CD4-positive, alpha-beta T cell (primary cell): ENCODE measurements at regions not wholly inside any gene's neighbourhood (a gene's known extent, or its start where the extent isn't known, plus 50 kb on each side); places are given as distances from the start of the nearest gene placed in this dataset.

Source experiments
- ATAC-seq: fragments of 200-7000 bp; cut with Tn5 transposase; one replicate; pipeline ENCODE4 v1.10.0; 2022; ENCODE audit warnings: mild to moderate bottlenecking; ENCODE audit not compliant: poor library complexity
- CTCF ChIA-PET: fragments of 350-600 bp; sonication (Branson Sonifier 250); formaldehyde crosslinking; loops from one replicate; lab custom pipeline; 2021; ENCODE audit warnings: antibody characterized with exemption, inconsistent platforms; lab: Charles Lee
- POLR2A ChIA-PET: fragments of 350-600 bp; sonication (Branson Sonifier 250); formaldehyde crosslinking; loops from one replicate; lab custom pipeline; 2021; ENCODE audit warnings: antibody characterized with exemption, inconsistent platforms; lab: Charles Lee
- DNase-seq, 14 experiments: peaks; one replicate each; pipeline ENCODE4 v3.0.0-alpha.2; 2013 to 2020; ENCODE audit warnings: mixed read lengths in 2 of 14
- H3K27ac ChIP-seq, 2 donors: one replicate each; pipeline versions ENCODE4 v1.5.1 to v1.7.0; 2013; ENCODE audit warnings: low read length in 2 of 2, low read depth in 1 of 2, mild to moderate bottlenecking in 1 of 2
- H3K27me3 ChIP-seq, 2 experiments: 1 replicate in 1 of 2; 2 replicates in 1 of 2; pipeline versions ENCODE4 v1.6.1 to v1.7.0; 2013; ENCODE audit warnings: low read length in 2 of 2, control low read depth in 1 of 2, mild to moderate bottlenecking in 1 of 2, moderate library complexity in 1 of 2; ENCODE audit not compliant: insufficient read depth in 2 of 2, control insufficient read depth in 1 of 2
- H3K36me3 ChIP-seq: one replicate; pipeline ENCODE4 v1.6.1; 2013; ENCODE audit warnings: low read length, control low read depth; ENCODE audit not compliant: insufficient read depth
- H3K4me1 ChIP-seq: one replicate; pipeline ENCODE4 v1.6.1; 2013; ENCODE audit warnings: low read length, control low read depth; ENCODE audit not compliant: insufficient read depth
- H3K4me3 ChIP-seq: one replicate; pipeline ENCODE4 v1.5.1; 2013; ENCODE audit warnings: mild to moderate bottlenecking, low read length, moderate library complexity
- H3K9me3 ChIP-seq, 2 experiments: 1 replicate in 1 of 2; 2 replicates in 1 of 2; pipeline versions ENCODE4 v1.6.1 to v1.7.0; 2013; ENCODE audit warnings: low read length in 2 of 2, mild to moderate bottlenecking in 2 of 2, control low read depth in 1 of 2, moderate library complexity in 1 of 2; ENCODE audit not compliant: control insufficient read depth in 1 of 2, insufficient read depth in 1 of 2
- H3K27ac Mint-ChIP-seq: one replicate; pipeline ENCODE4 v1.8.0; 2020; ENCODE audit warnings: mixed read lengths
- H3K27me3 Mint-ChIP-seq: one replicate; pipeline ENCODE4 v1.8.0; 2021; ENCODE audit warnings: mixed read lengths
- H3K36me3 Mint-ChIP-seq: one replicate; pipeline ENCODE4 v1.8.0; 2021; ENCODE audit warnings: low read depth, mixed read lengths
- H3K4me1 Mint-ChIP-seq: one replicate; pipeline ENCODE4 v1.8.0; 2021; ENCODE audit warnings: low read depth, mixed read lengths
- H3K4me3 Mint-ChIP-seq: one replicate; pipeline ENCODE4 v1.8.0; 2020; ENCODE audit warnings: mild to moderate bottlenecking, mixed read lengths
- H3K9me3 Mint-ChIP-seq: one replicate; pipeline ENCODE4 v1.8.0; 2020; ENCODE audit warnings: mixed read lengths
- CTCF ChIP-seq: fragments of 200-600 bp; IDR thresholded peaks from one replicate; pipeline ENCODE4 v1.8.0; 2022; ENCODE audit warnings: antibody characterized with exemption, mild to moderate bottlenecking
- intact Hi-C, 2 experiments: fragments of 100-400 bp; cut with DNase I in 1 of 2; cut with micrococcal nuclease in 1 of 2; formaldehyde crosslinking; loops; one replicate each; pipeline versions ENCODE4 v1.15.1 to v1.9.0; 2023 to 2025; cut with DNase I, micrococcal nuclease

DNA sequence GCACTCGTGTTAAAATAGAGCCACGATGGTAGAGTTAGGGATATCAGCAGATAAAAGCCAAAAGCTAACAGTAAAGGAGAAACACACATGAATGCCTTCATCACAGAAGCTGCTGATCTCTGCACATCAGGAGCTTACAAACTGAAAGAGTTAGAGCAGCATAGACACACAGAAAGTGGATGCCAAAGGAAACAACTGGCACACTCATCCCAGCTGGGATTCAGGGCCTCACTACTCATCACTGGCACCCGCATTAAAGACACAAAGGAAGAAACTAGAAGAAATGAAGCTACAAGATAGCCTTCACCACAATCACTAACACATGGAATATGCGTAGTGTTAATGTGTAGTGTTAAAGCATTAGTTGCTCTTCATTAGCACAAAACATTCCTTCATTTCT lies 156.4 kb upstream of the TBL1X start:
- DNase-seq (no peak), ATAC-seq (no peak)
- intact Hi-C loops, result loop anchor here in 1 of 2 experiments (10.0 kb wide), 1 partner anchor 264 kb away; no protein-coding TSS in a partner anchor
- H3K27ac Mint-ChIP-seq, result no peak overlapping the region
- H3K4me1 Mint-ChIP-seq, result peaks cover 3% of the 10 kb centered on the region
- ChIA-PET CTCF (no interaction called here), POLR2A (interaction anchor here (0.6 kb wide), 1 partner anchor 32 kb away, joined by 3 read pairs; no protein-coding TSS in a partner anchor)
- Histone ChIP-seq H3K4me3 (no peak overlapping the region), H3K27me3 (no peaks in the 10 kb centered on the region), H3K36me3 (no peaks in the 10 kb centered on the region), H3K27ac (no peak overlapping the region), H3K9me3 (no peaks in the 10 kb centered on the region), H3K4me1 (peaks cover 5% of the 10 kb centered on the region)
- no peak for TF ChIP-seq CTCF
- no peaks in the 10 kb centered on the region for H3K36me3 Mint-ChIP-seq
- H3K9me3 Mint-ChIP-seq, result no peaks in the 10 kb centered on the region
- no peak overlapping the region for H3K4me3 Mint-ChIP-seq
- no peaks in the 10 kb centered on the region for H3K27me3 Mint-ChIP-seq

- intact Hi-C loops, result loop anchor here in 1 of 2 experiments (5.0 kb wide), 1 partner anchor 338 kb away; no protein-coding TSS in a partner anchor
- POLR2A ChIA-PET, result no interaction called here
- Histone ChIP-seq H3K36me3 (no peaks in the 10 kb centered on the region), H3K4me1 (peaks cover 7% of the 10 kb centered on the region), H3K27ac (no peak overlapping the region), H3K9me3 (no peaks in the 10 kb centered on the region), H3K4me3 (no peak overlapping the region), H3K27me3 (no peaks in the 10 kb centered on the region)
- no peak for DNase-seq
- Mint-ChIP-seq H3K27ac (no peak overlapping the region), H3K9me3 (no peaks in the 10 kb centered on the region), H3K27me3 (no peaks in the 10 kb centered on the region), H3K4me3 (no peak overlapping the region), H3K36me3 (no peaks in the 10 kb centered on the region), H3K4me1 (peaks cover 10% of the 10 kb centered on the region)
- ATAC-seq, result no peak
- no peak for TF ChIP-seq CTCF
- CTCF ChIA-PET, result interaction anchor here (1.2 kb wide), 1 partner anchor 9 kb away, joined by 5 read pairs; no protein-coding TSS in a partner anchor
Observed at GRCh38 chrX:9310616-9311015, 154.2 kb upstream of the TBL1X start.

DNA sequence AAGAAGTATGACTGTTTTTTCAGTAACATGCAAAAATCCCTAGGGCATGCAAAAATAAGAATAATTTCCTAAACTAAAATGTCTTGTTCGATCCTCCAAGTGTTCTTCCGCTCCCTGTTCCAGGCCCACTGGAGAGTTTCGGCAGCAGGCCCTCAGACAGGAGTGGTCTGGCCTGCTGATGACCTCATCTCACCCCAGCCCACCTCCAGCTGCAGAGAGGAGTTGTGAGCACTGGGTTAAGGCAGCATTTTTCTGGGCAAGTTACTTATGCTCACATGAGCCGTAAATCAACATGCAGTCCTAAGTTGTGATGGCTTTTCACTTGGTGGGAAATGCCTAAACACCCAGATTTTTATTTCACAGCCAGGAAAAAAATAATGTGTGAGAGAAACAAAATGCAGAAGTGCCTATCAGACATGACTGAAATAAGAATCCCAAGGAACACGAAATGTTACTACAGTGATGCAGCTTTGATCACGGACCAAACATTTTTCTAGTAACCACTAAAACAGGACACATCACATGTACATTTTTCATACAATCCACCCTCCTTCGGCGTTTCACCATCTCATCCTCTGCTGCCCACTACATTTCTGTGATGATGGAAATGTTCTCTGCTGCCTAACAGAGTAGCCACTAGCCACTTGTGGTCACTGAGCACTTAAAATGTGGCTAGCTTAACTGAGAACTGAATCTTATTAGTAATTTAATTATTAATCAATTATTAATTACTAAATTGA lies 153.3 kb upstream of the TBL1X start:
- CTCF ChIA-PET, result no interaction called here
- intact Hi-C loops, result loop anchor here (2.0 to 5.0 kb wide), 2 partner anchors 29 to 339 kb away; no protein-coding TSS in a partner anchor
- POLR2A ChIA-PET, result no interaction called here

More for the DNA sequence above, 153.3 kb upstream of the TBL1X start:
- no peak for TF ChIP-seq CTCF
- no peaks in the 10 kb centered on the region for H3K9me3 ChIP-seq
- ATAC-seq (no peak), DNase-seq (no peak)
- no peak overlapping the region for H3K27ac ChIP-seq
- H3K36me3 ChIP-seq, result no peaks in the 10 kb centered on the region
- Mint-ChIP-seq H3K27ac (no peak overlapping the region), H3K27me3 (no peaks in the 10 kb centered on the region), H3K36me3 (no peaks in the 10 kb centered on the region), H3K4me1 (peaks cover 10% of the 10 kb centered on the region), H3K4me3 (no peak overlapping the region), H3K9me3 (no peaks in the 10 kb centered on the region)
- no peak overlapping the region for H3K4me3 ChIP-seq
- peaks cover 7% of the 10 kb centered on the region for H3K4me1 ChIP-seq
- no peaks in the 10 kb centered on the region for H3K27me3 ChIP-seq
